Fibroblast of lung (primary cell): ENCODE measurements at regions not wholly inside any gene's neighbourhood (a gene's known extent, or its start where the extent isn't known, plus 50 kb on each side); places are given as distances from the start of the nearest gene placed in this dataset.

ENCODE experiments used
- DNase-seq, 2 donors: peaks; one replicate each; pipeline versions ENCODE4 v3.0.0 to v3.0.0-alpha.2; 2010; ENCODE audit warnings: low read depth in 2 of 2
- H2AFZ ChIP-seq: 2 replicates; pipeline ENCODE4 v1.5.1; 2012; ENCODE audit warnings: low read length, control low read depth, inconsistent platforms
- H3K27ac ChIP-seq: 2 replicates; pipeline ENCODE4 v1.5.1; 2011; ENCODE audit warnings: low read length, control low read depth; ENCODE audit not compliant: insufficient read depth
- H3K27me3 ChIP-seq: 2 replicates; pipeline ENCODE4 v1.5.1; 2011; ENCODE audit warnings: mild to moderate bottlenecking, low read length; ENCODE audit not compliant: control insufficient read depth, insufficient read depth
- H3K36me3 ChIP-seq: 2 replicates; pipeline ENCODE4 v1.5.1; 2011; ENCODE audit warnings: low read length; ENCODE audit not compliant: control insufficient read depth, insufficient read depth
- H3K4me1 ChIP-seq: 2 replicates; pipeline ENCODE4 v1.5.1; 2011; ENCODE audit warnings: low read length; ENCODE audit not compliant: control insufficient read depth, insufficient read depth; ENCODE audit errors: extremely low read depth
- H3K4me2 ChIP-seq: 2 replicates; pipeline ENCODE4 v1.5.1; 2011; ENCODE audit warnings: low read length, control low read depth; ENCODE audit not compliant: insufficient read depth; ENCODE audit errors: extremely low read depth
- H3K4me3 ChIP-seq, 4 experiments: fragments of 200-600 bp in 1 of 4; sonication (generic) in 1 of 4; replicated peaks in 1 of 4; 2 replicates each; pipeline ENCODE4 v1.5.1; 2011 to 2016; ENCODE audit warnings: low read length in 4 of 4, low read depth in 3 of 4, mild to moderate bottlenecking in 3 of 4, control low read depth in 2 of 4, inconsistent platforms in 1 of 4, mixed read lengths in 1 of 4; ENCODE audit not compliant: insufficient read depth in 1 of 4; ENCODE audit errors: control extremely low read depth in 1 of 4
- H3K79me2 ChIP-seq: 2 replicates; pipeline ENCODE4 v1.5.1; 2012; ENCODE audit warnings: mild to moderate bottlenecking, low read length, inconsistent platforms; ENCODE audit not compliant: control insufficient read depth, insufficient read depth
- H3K9ac ChIP-seq: 2 replicates; pipeline ENCODE4 v1.5.1; 2011; ENCODE audit warnings: mild to moderate bottlenecking, low read length, control low read depth; ENCODE audit not compliant: insufficient read depth
- H3K9me3 ChIP-seq: 2 replicates; pipeline ENCODE4 v1.5.1; 2012; ENCODE audit warnings: low read depth, low read length; ENCODE audit not compliant: control insufficient read depth, insufficient read depth
- H4K20me1 ChIP-seq: 2 replicates; pipeline ENCODE4 v1.5.1; 2011; ENCODE audit warnings: low read length; ENCODE audit not compliant: control insufficient read depth, insufficient read depth; ENCODE audit errors: extremely low read depth
- EZH2 ChIP-seq: IDR thresholded peaks from 2 replicates; pipeline ENCODE4 v1.5.1; 2012; ENCODE audit warnings: low read length, control low read depth, mild to moderate bottlenecking; ENCODE audit errors: missing control alignments
- TF ChIP-seq, protein P1 (sequence below), 2 donors: IDR thresholded peaks in 1 of 2; conservative IDR thresholded peaks in 1 of 2; 1 replicate in 1 of 2; 2 replicates in 1 of 2; pipeline ENCODE4 v1.5.1; 2011 to 2012; ENCODE audit warnings: low read length in 2 of 2, control low read depth in 1 of 2, inconsistent platforms in 1 of 2, low read depth in 1 of 2, mild to moderate bottlenecking in 1 of 2

DNA sequence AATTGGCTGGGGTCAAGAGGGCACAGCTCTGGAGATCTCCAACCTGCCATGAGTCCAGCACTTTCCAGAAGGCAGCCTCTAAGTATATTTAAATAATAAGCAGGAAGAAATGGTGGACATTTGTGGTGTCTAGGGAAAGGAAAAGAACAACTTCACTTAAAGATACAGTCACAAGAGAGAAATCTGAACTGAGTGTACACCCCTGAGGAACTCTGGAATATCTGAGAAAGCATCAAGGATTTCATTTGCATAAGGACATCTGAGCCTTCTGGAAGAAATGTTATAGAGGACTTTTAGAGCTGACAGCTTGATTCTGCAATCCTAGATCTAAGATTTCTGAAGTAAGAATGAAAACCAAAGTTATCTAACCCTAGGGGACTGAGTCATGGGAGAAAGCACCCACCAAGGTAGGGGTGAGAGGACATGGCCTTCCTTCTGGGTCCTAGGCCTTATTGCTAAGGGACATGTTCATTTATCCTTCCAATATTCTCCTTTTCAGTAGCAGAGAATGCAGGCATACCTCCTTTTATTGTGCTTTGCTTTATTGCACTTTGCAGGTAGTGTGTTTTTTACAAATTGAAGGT, 253.4 kb upstream of the SLC24A2 start:
- Histone ChIP-seq H3K27ac (no peak overlapping the region), H3K79me2 (no peaks in the 10 kb centered on the region), H3K4me1 (no peaks in the 10 kb centered on the region), H3K4me2 (no peak overlapping the region), H4K20me1 (no peaks in the 10 kb centered on the region), H3K9me3 (no peaks in the 10 kb centered on the region), H3K9ac (no peak overlapping the region), H2AFZ (no peak overlapping the region), H3K4me3 (no peak overlapping the region), H3K36me3 (no peaks in the 10 kb centered on the region), H3K27me3 (no peaks in the 10 kb centered on the region)
- no peak for DNase-seq
- TF ChIP-seq, protein P1, sequence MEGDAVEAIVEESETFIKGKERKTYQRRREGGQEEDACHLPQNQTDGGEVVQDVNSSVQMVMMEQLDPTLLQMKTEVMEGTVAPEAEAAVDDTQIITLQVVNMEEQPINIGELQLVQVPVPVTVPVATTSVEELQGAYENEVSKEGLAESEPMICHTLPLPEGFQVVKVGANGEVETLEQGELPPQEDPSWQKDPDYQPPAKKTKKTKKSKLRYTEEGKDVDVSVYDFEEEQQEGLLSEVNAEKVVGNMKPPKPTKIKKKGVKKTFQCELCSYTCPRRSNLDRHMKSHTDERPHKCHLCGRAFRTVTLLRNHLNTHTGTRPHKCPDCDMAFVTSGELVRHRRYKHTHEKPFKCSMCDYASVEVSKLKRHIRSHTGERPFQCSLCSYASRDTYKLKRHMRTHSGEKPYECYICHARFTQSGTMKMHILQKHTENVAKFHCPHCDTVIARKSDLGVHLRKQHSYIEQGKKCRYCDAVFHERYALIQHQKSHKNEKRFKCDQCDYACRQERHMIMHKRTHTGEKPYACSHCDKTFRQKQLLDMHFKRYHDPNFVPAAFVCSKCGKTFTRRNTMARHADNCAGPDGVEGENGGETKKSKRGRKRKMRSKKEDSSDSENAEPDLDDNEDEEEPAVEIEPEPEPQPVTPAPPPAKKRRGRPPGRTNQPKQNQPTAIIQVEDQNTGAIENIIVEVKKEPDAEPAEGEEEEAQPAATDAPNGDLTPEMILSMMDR (conservative IDR thresholded peaks at IDR 0.05 in 1 of 2, IDR thresholded peaks at IDR 0.05 in 1 of 2; ENCODE audit: low read depth in 1 of 2, low read length in 2 of 2): no peak
- no peak for TF ChIP-seq EZH2

DNA sequence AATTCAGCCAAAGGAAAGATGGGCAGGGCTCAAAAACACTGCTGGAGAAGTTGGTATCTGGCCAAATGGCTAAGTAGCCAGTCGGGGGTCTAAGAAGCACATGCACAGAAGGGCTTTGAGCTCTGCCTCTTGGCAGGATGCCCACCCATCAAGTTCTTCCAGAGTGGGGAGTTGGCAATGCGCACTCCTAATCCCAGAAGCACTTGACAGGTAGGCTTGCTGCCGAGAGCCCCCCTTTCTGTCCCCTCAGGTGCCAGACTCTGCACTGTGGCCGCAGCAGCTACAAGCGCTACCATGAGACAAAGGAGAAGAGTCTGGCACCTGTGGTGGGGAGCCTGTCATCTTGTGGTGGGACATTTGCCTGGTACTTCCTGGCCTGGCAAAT, 252.9 kb upstream of the SLC24A2 start:
- H3K27ac ChIP-seq: no peak overlapping the region
- no peaks in the 10 kb centered on the region for H3K9me3 ChIP-seq
- H3K4me3 ChIP-seq: no peak overlapping the region
- no peaks in the 10 kb centered on the region for H3K36me3 ChIP-seq
- DNase-seq: no peak
- no peak overlapping the region for H2AFZ ChIP-seq
- no peaks in the 10 kb centered on the region for H3K4me1 ChIP-seq
- H3K9ac ChIP-seq: no peak overlapping the region
- H3K27me3 ChIP-seq: no peaks in the 10 kb centered on the region
- TF ChIP-seq, protein P1 (conservative IDR thresholded peaks at IDR 0.05 in 1 of 2, IDR thresholded peaks at IDR 0.05 in 1 of 2; ENCODE audit: low read depth in 1 of 2, low read length in 2 of 2): no peak
- no peak for TF ChIP-seq EZH2
- no peak overlapping the region for H3K4me2 ChIP-seq
- no peaks in the 10 kb centered on the region for H4K20me1 ChIP-seq
- no peaks in the 10 kb centered on the region for H3K79me2 ChIP-seq

DNA sequence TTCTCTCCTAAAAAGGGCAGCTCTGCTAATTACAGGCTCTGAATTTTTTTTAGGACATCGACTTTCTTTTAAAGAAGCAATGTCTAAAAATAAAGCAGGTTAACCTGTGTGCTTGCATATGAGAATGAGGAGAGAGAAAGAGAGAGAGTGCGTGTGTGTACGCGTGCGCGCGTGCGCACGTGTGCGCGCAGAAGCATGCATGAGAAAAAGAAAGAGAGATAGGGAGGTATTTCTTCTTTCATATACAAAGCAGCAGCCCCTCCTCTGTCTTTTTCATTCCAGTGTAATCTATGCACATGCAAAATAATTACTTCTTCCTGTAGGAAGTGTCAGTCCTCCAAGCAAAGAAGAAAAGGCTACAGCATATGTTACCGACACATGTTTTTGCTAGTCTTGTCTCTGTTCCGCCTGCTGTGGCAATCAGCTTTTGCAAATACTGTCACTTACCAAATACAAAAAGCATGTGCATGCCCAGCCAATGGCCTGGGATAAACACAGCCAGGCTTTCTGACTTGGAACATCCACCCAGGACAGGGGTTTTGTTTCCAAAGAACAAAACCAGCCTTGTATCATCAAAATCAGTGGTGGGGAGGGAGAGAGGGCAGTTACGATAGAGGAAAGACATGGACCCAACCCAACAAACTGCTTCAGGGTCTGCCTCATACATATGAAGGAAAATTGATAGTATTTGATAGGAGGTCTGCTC, 252.3 kb upstream of the SLC24A2 start:
- Histone ChIP-seq H3K4me3 (no peak overlapping the region), H3K9ac (no peak overlapping the region), H3K9me3 (no peaks in the 10 kb centered on the region), H4K20me1 (no peaks in the 10 kb centered on the region), H3K4me2 (peak overlapping the region; percentile 30), H3K4me1 (no peaks in the 10 kb centered on the region), H3K79me2 (no peaks in the 10 kb centered on the region), H3K27ac (no peak overlapping the region), H3K27me3 (no peaks in the 10 kb centered on the region), H3K36me3 (no peaks in the 10 kb centered on the region), H2AFZ (no peak overlapping the region)
- peak in 1 of 2 donors; percentile 12 for DNase-seq
- no peak for TF ChIP-seq EZH2
- TF ChIP-seq, protein P1 (conservative IDR thresholded peaks at IDR 0.05 in 1 of 2, IDR thresholded peaks at IDR 0.05 in 1 of 2; ENCODE audit: low read depth in 1 of 2, low read length in 2 of 2): no peak
